22Rv1 (cell line): ENCODE measurements at regions not wholly inside any gene's neighbourhood (a gene's known extent, or its start where the extent isn't known, plus 50 kb on each side); places are given as distances from the start of the nearest gene placed in this dataset.

ENCODE experiments used
- H3K27ac ChIP-seq: fragments of 450-650 bp; 2 replicates; pipeline ENCODE4 v1.5.1; 2017
- ZFX ChIP-seq: fragments of 450-650 bp; IDR thresholded peaks from 2 replicates; pipeline ENCODE4 v1.6.1; 2017; ENCODE audit warnings: antibody characterized with exemption, borderline replicate concordance
- TF ChIP-seq, protein P1 (sequence below): fragments of 450-650 bp; IDR thresholded peaks from 2 replicates; pipeline ENCODE4 v1.5.1; 2017; ENCODE audit warnings: mild to moderate bottlenecking

DNA sequence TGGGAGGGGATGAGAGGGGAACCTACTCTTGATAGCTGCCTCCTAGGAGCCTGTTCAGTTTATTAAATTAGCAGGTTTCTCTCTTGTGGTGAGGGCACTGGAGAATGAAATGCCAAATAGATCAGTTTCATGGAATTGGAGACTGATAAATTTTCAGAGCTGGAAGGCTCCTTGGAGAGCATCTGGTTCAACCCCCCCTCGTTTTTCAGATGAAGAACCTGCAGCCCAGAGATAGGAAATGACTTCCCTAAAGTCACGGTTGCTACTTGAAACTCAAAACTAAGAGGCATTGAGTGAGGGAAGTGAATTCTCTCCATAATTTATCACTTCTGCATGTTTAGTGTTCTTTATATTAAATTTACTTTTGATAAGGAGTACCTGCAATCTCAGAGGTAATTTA is 366.0 kb upstream of the CCL2 start:
- H3K27ac ChIP-seq: no peak overlapping the region
- TF ChIP-seq, protein P1, sequence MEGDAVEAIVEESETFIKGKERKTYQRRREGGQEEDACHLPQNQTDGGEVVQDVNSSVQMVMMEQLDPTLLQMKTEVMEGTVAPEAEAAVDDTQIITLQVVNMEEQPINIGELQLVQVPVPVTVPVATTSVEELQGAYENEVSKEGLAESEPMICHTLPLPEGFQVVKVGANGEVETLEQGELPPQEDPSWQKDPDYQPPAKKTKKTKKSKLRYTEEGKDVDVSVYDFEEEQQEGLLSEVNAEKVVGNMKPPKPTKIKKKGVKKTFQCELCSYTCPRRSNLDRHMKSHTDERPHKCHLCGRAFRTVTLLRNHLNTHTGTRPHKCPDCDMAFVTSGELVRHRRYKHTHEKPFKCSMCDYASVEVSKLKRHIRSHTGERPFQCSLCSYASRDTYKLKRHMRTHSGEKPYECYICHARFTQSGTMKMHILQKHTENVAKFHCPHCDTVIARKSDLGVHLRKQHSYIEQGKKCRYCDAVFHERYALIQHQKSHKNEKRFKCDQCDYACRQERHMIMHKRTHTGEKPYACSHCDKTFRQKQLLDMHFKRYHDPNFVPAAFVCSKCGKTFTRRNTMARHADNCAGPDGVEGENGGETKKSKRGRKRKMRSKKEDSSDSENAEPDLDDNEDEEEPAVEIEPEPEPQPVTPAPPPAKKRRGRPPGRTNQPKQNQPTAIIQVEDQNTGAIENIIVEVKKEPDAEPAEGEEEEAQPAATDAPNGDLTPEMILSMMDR: no peak
- no peak for TF ChIP-seq ZFX

DNA sequence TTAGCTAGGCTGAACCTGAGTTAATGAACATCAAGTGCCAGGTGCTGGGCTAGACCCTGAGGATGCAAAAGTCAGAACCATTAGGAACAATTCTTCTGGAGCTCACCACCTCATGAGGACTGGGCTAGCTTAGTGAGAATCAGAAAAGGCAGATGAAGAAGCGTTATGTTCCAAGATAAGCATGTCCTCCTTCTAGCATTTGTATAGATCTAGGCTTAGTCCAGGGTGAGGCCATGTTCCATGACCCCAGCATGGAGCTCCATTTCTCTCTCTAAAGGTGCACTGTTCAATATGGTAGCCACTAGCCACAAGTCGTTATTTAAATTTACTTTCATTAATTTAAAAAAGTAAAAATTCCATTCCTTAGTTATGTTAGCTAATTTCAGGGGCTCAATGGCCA is 365.3 kb upstream of the CCL2 start:
- H3K27ac ChIP-seq: no peak overlapping the region
- no peak for TF ChIP-seq ZFX
- TF ChIP-seq, protein P1: no peak

DNA sequence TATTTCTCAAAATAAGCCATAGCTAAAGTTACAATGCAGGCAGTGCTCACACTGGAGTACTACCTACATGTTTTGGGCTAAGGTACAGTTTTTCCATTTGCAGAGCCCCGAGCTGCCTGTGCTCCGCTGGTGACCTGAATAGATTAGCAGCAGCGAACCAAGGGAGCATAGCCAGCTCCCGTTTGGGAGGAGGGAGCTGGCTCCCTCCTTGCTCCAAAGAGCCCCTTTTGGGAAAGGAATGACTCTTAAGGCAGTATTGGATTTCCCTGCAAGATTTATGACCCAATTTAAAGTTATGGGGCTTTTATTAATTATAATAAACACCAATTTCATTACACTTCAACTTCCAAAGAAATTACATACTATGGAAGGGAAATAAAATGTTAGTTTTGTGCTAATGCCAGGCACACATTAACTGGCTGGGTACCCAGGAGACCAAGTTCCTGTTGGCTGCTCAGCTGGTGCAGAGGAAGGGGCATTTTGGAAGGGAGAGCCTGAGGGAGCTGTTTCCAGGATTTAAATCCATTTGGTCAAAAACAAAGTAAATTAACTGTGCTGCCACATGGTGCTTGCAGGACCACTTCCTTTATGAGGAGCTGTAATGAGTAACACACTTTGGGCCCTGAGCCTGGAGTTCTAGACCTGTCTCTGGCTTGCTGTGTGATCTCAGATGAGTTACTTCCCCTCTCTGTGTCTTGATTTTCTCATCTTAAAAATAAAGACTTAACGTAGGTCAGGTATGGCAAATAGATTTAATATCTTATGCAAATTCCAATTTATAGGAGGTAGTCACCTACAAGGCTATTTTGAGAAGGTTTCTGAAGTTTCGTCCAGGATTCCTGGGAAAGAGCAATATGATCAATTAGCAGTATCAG is 362.1 kb upstream of the CCL2 start:
- no peak for TF ChIP-seq ZFX
- TF ChIP-seq, protein P1: no peak
- H3K27ac ChIP-seq: no peak overlapping the region

DNA sequence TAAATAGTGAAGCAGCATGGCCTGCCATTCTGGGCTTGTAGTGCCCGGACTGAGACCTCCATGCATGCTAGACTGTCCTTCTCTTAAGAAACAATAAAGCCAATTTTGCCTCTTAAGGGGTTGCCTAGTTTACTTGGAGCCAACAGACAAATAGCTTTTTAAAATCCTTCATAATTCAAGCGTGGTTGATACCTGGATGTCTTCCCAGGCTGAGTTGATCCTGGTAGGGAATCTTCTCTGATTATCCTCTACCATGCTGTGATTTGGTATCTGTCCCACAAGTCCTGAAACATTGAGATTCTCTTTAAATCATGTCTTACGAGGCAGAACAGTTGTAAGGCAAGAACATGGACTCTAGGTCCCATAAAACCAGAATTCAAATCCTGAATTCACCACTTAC is 359.6 kb upstream of the CCL2 start:
- H3K27ac ChIP-seq: no peak overlapping the region
- TF ChIP-seq, protein P1: no peak
- no peak for TF ChIP-seq ZFX

DNA sequence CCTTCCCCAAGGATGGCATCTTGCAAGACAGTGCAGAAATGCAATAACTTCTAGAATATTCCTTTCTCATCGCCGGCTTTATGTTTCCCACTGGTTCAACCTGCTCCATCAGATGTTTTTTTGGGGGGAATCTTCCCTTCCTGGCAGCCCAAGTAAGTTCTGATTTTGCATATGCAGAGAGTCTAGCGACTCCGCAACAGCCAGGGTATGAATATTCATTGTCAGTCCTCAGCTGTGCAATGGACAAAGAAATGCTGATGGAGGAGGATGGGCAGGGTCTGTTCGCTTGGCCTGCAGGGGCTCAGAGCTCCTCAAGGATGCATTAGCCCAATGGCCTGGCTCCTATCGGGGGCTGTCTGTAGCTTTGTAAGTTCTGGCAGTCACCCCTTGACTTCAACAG is 358.8 kb upstream of the CCL2 start:
- no peak for TF ChIP-seq ZFX
- no peak overlapping the region for H3K27ac ChIP-seq

DNA sequence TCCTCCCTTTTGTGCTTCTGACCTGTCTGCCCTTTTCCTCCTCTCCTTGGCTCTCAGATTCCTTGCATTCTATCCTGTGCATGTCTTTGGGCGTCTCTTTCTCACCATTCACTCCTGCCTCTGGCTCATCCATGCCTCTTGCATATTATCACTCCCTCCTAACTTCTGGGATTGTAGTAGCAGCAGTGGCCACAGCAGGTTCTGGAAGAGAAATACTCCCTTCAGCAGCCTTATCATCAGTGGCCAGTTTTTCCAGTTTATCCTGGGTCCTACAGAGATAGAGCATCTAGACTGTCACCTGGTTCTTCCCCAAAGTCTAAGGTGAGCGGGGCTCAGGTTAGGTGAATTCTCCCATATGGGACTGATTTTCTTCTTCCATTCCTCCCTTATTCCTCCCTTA is 354.0 kb upstream of the CCL2 start:
- H3K27ac ChIP-seq: no peak overlapping the region
- TF ChIP-seq, protein P1: no peak
- no peak for TF ChIP-seq ZFX

DNA sequence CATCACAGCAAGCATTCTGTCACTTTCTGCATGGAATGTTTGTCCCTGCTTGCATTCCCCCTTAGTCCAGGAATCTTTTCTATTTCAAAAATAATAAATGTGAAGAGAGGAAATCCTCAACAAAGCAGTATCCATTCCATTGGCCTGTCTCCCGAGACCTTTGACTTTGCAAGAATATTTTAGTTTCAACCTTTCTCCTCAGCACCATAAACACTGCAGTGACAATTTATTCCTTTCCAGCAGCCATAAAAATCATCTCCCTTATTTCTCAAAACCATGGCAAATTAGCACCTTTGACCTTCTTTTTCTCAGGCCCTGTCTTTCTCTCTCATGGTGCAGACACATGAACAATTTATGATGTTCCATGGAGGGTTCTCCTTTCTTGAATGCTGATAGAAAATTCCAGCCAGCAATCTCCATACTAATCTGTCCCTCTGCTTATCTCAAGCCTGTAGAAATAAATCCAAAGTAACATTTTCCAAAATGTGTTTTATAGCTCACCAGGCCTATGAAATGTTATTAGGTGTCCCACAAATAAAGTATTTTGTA is 352.1 kb upstream of the CCL2 start:
- no peak overlapping the region for H3K27ac ChIP-seq
- no peak for TF ChIP-seq ZFX
- TF ChIP-seq, protein P1: no peak
